ENCODE measurements at regions not wholly inside any gene's neighbourhood (a gene's known extent, or its start where the extent isn't known, plus 50 kb on each side); places are given as distances from the start of the nearest gene placed in this dataset.

DNA sequence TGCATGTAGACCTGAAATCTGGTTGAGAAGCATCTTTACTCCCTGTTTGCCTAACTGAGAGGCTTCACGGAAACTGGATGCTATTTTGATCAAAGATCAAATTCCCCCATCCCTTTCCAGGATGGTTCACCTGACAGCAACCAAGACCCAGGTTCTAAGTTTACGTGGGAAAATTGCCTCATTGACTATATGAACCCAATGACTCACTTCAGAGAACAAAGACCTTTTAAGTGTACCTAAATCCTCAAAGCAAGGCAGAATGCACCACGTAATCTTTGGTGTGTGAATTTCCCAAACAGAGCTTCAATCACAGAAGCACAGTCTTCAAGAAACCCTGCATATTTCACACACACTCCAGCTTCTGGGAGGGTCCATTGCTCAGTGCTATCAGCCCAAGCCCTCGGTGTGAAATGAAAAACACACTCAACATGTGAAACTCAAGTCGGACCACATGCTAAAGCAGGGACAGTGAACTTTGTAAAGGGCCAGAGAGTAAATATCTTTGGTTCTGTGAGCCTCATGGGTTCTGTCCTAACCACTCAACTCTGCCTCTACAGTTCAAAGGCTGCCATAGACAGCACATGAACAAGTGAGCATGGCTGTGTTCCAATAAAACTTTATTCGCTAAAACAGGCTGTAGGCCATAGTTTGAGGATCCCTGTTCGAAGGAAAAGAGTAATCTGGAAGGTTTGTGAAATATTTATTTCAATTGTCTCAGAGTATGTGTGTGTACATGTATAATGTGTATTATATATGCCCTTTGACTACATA is 275.6 kb upstream of the FOXK1 start:
- H3K27me3 Mint-ChIP-seq = no peaks in the 10 kb centered on the region
- no peak overlapping the region for H3K27ac Mint-ChIP-seq
- intact Hi-C loops (cut with micrococcal nuclease) = no loop called here
- peaks cover 15% of the 10 kb centered on the region for H3K9me3 Mint-ChIP-seq
- no peaks in the 10 kb centered on the region for H3K36me3 Mint-ChIP-seq (ENCODE audit: low read depth)
- no peak for DNase-seq
- H3K4me3 Mint-ChIP-seq = no peak overlapping the region
- no peaks in the 10 kb centered on the region for H3K4me1 Mint-ChIP-seq

DNA sequence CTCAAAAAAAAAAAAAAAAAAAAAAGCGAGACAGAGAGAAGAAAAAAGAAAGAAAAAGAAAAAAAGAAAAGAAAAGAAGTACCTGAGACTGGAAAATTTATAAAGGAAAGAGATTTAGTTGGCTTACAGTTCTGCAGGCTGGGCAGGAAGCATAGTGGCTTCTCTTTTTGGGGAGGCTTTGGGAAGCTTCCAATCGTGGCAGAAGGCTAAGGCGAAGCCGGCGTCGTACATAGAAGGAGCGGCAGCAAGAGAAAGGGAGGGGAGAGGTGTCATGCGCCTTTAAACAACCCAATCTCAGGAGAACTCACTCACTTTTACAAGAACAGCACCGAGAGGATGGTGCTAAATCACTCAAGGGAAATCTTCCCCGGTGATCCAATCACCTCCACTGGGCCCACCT is 272.1 kb upstream of the FOXK1 start:
- Mint-ChIP-seq H3K9me3 (no peaks in the 10 kb centered on the region), H3K27ac (no peak overlapping the region), H3K36me3 (ENCODE audit: low read depth) (no peaks in the 10 kb centered on the region), H3K27me3 (no peaks in the 10 kb centered on the region), H3K4me1 (no peaks in the 10 kb centered on the region), H3K4me3 (no peak overlapping the region)
- intact Hi-C loops (cut with micrococcal nuclease) = no loop called here
- no peak for DNase-seq

DNA sequence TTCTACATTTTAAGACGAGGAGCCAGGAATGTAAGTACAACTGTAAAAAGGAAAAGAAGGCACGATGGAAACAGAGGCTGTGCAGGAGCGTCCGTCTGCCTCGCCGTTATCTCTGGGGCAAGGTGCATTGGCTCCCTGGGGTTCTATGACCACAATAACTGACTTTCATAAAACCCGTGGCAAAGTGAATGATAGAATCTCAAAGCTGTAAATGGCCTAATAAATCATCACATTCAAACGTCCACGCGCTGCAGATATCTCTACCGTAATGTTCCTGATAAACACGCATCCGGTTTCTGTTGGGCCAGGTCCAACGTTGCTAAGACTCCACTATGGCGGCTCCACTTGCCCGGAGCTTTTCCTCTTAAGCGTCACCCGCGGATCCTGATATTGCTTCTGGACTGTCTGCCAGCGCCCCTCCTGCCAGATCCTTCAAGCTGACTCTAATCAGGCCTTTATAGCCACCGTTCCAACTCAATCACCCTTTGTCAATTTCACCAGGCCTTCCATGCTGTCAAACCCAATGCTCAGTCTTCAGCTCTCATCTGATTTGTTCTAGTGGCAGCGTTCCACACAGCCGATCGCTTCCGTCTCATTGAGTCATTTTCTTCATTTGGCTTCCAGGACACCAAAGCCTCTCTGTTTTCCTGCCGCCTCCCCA is 265.6 kb upstream of the FOXK1 start:
- intact Hi-C loops (cut with micrococcal nuclease) = no loop called here
- DNase-seq = no peak
- Mint-ChIP-seq H3K27ac (no peak overlapping the region), H3K4me1 (no peaks in the 10 kb centered on the region), H3K27me3 (no peaks in the 10 kb centered on the region), H3K4me3 (peak overlapping the region; percentile 1), H3K9me3 (peaks cover 20% of the 10 kb centered on the region), H3K36me3 (ENCODE audit: low read depth) (no peaks in the 10 kb centered on the region)

DNA sequence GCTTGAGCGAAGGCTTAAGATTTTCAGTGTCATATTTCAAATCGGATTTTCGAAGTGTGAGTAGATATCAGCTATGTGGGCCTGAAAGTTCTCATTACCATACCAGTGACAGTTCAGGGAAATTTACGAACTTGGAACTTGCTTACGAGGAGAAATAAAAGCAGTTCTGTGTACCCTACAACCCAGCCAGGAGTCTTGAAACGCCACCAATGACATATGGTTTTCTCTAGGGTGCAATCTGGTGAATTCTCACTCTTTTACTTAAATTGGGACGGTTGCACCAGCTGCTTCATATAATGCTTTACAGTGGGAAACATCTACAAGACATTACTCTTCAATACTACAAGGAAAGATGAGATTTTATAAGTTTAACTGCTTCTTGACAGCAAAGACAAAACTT is 253.6 kb upstream of the FOXK1 start:
- Mint-ChIP-seq H3K4me1 (no peaks in the 10 kb centered on the region), H3K27ac (no peak overlapping the region), H3K9me3 (peaks cover 11% of the 10 kb centered on the region), H3K27me3 (no peaks in the 10 kb centered on the region), H3K36me3 (ENCODE audit: low read depth) (no peaks in the 10 kb centered on the region), H3K4me3 (no peak overlapping the region)
- intact Hi-C loops (cut with micrococcal nuclease) = no loop called here
- DNase-seq = no peak

GRCh38 chr7:4430227-4430626 is 251.9 kb upstream of the FOXK1 start:
- Mint-ChIP-seq H3K4me3 (no peak overlapping the region), H3K9me3 (peaks cover 11% of the 10 kb centered on the region), H3K27me3 (no peaks in the 10 kb centered on the region), H3K36me3 (ENCODE audit: low read depth) (no peaks in the 10 kb centered on the region), H3K4me1 (no peaks in the 10 kb centered on the region), H3K27ac (no peak overlapping the region)
- intact Hi-C loops (cut with micrococcal nuclease) = no loop called here
- no peak for DNase-seq

GRCh38 chr7:4434306-4434705 is 247.8 kb upstream of the FOXK1 start:
- intact Hi-C loops (cut with micrococcal nuclease) = no loop called here
- Mint-ChIP-seq H3K9me3 (peaks cover 5% of the 10 kb centered on the region), H3K27ac (no peak overlapping the region), H3K4me3 (no peak overlapping the region), H3K4me1 (no peaks in the 10 kb centered on the region), H3K36me3 (ENCODE audit: low read depth) (no peaks in the 10 kb centered on the region), H3K27me3 (no peaks in the 10 kb centered on the region)
- DNase-seq = no peak

- intact Hi-C loops (cut with micrococcal nuclease) = no loop called here
- Mint-ChIP-seq H3K27ac (no peak overlapping the region), H3K9me3 (peaks cover 5% of the 10 kb centered on the region), H3K4me3 (no peak overlapping the region), H3K36me3 (ENCODE audit: low read depth) (no peaks in the 10 kb centered on the region), H3K4me1 (no peaks in the 10 kb centered on the region), H3K27me3 (no peaks in the 10 kb centered on the region)
- DNase-seq = no peak
Measured at GRCh38 chr7:4436361-4436895, 245.7 kb upstream of the FOXK1 start.

- H3K4me1 Mint-ChIP-seq = no peaks in the 10 kb centered on the region
- H3K4me3 Mint-ChIP-seq = no peak overlapping the region
- H3K27me3 Mint-ChIP-seq = no peaks in the 10 kb centered on the region
- no peak for DNase-seq
- no peaks in the 10 kb centered on the region for H3K36me3 Mint-ChIP-seq (ENCODE audit: low read depth)
- peaks cover 3% of the 10 kb centered on the region for H3K9me3 Mint-ChIP-seq
- H3K27ac Mint-ChIP-seq = no peak overlapping the region
- intact Hi-C loops (cut with micrococcal nuclease) = no loop called here
Measured at GRCh38 chr7:4436936-4437335, 245.2 kb upstream of the FOXK1 start.

- intact Hi-C loops (cut with micrococcal nuclease) = no loop called here
- Mint-ChIP-seq H3K27me3 (no peaks in the 10 kb centered on the region), H3K27ac (no peak overlapping the region), H3K9me3 (no peaks in the 10 kb centered on the region), H3K36me3 (ENCODE audit: low read depth) (no peaks in the 10 kb centered on the region), H3K4me3 (no peak overlapping the region), H3K4me1 (no peaks in the 10 kb centered on the region)
- DNase-seq = no peak
Measured at GRCh38 chr7:4437916-4438315, 244.2 kb upstream of the FOXK1 start.

GRCh38 chr7:4438723-4439245 is 243.3 kb upstream of the FOXK1 start:
- H3K27me3 Mint-ChIP-seq = no peaks in the 10 kb centered on the region
- intact Hi-C loops (cut with micrococcal nuclease) = no loop called here
- no peak for DNase-seq
- no peaks in the 10 kb centered on the region for H3K36me3 Mint-ChIP-seq (ENCODE audit: low read depth)
- H3K27ac Mint-ChIP-seq = no peak overlapping the region
- H3K9me3 Mint-ChIP-seq = peaks cover 1% of the 10 kb centered on the region
- no peak overlapping the region for H3K4me3 Mint-ChIP-seq
- no peaks in the 10 kb centered on the region for H3K4me1 Mint-ChIP-seq

GRCh38 chr7:4439444-4439843 is 242.7 kb upstream of the FOXK1 start:
- H3K27ac Mint-ChIP-seq = no peak overlapping the region
- no peaks in the 10 kb centered on the region for H3K36me3 Mint-ChIP-seq (ENCODE audit: low read depth)
- H3K4me1 Mint-ChIP-seq = no peaks in the 10 kb centered on the region
- H3K27me3 Mint-ChIP-seq = no peaks in the 10 kb centered on the region
- no peak for DNase-seq
- peaks cover 5% of the 10 kb centered on the region for H3K9me3 Mint-ChIP-seq
- intact Hi-C loops (cut with micrococcal nuclease) = no loop called here
- H3K4me3 Mint-ChIP-seq = no peak overlapping the region

DNA sequence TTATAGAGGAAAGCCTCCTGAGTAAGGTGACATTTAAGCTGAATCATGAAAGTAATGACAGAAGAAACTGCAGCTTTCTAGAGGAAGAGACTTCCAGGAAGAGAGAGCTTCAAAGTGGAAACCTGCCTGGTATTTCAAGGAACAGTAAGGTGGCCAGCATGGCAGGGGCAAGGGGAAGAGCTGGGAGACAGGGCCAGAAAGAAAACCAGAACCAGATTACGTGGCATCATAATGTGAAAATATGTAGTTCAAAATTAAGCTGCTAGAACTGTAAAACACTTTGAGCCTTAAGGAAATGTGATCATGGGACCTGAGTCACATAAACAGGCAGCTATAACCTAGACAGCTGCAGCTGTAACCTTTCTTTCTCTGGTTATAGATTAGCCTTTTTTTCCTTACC is 238.0 kb upstream of the FOXK1 start:
- intact Hi-C loops (cut with micrococcal nuclease) = no loop called here
- Mint-ChIP-seq H3K9me3 (peaks cover 13% of the 10 kb centered on the region), H3K27ac (no peak overlapping the region), H3K36me3 (ENCODE audit: low read depth) (no peaks in the 10 kb centered on the region), H3K4me1 (no peaks in the 10 kb centered on the region), H3K27me3 (no peaks in the 10 kb centered on the region), H3K4me3 (no peak overlapping the region)
- no peak for DNase-seq

DNA sequence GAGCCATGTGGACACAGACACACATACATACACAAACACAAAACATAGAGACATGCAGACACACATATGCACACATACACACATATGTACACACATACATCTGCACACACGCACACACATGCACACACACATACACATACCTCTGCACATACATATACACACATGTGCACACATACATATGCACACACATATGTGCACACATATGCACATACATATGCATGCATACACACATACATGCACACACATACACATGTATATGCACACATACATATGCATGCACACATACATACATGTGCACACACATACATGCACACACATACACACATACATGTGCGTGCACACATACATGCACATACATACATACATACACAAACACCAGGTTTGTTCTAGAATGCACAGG is 236.3 kb upstream of the FOXK1 start:
- Mint-ChIP-seq H3K4me1 (no peaks in the 10 kb centered on the region), H3K27me3 (no peaks in the 10 kb centered on the region)

GRCh38 chr7:4449263-4449662 is 232.8 kb upstream of the FOXK1 start:
- peaks cover 13% of the 10 kb centered on the region for H3K9me3 Mint-ChIP-seq
- H3K27ac Mint-ChIP-seq = no peak overlapping the region
- no peaks in the 10 kb centered on the region for H3K27me3 Mint-ChIP-seq
- intact Hi-C loops (cut with micrococcal nuclease) = no loop called here
- no peak for DNase-seq
- H3K4me3 Mint-ChIP-seq = no peak overlapping the region
- H3K4me1 Mint-ChIP-seq = no peaks in the 10 kb centered on the region
- H3K36me3 Mint-ChIP-seq (ENCODE audit: low read depth) = no peaks in the 10 kb centered on the region

More for the DNA sequence above, 236.3 kb upstream of the FOXK1 start:
- Mint-ChIP-seq H3K36me3 (ENCODE audit: low read depth) (no peaks in the 10 kb centered on the region), H3K9me3 (peaks cover 17% of the 10 kb centered on the region), H3K4me3 (no peak overlapping the region), H3K27ac (no peak overlapping the region)
- intact Hi-C loops (cut with micrococcal nuclease) = no loop called here
- no peak for DNase-seq
